CD4-positive, CD25-positive, alpha-beta regulatory T cell (primary cell): ENCODE measurements at regions not wholly inside any gene's neighbourhood (a gene's known extent, or its start where the extent isn't known, plus 50 kb on each side); places are given as distances from the start of the nearest gene placed in this dataset.

ENCODE experiments used
- ATAC-seq, 2 donors: fragments of 150-1000 bp; cut with Tn5 transposase; one replicate each; pipeline ENCODE4 v1.10.0; 2021; ENCODE audit warnings: low read depth in 2 of 2, moderate number of reproducible peaks in 2 of 2, moderate library complexity in 1 of 2
- DNase-seq, 3 donors: peaks; one replicate each; pipeline versions ENCODE4 v3.0.0 to v3.0.0-alpha.2; 2012 to 2022; ENCODE audit warnings: mixed read lengths in 1 of 3
- H3K27ac ChIP-seq: one replicate; pipeline ENCODE4 v1.7.0; 2013; ENCODE audit warnings: mild to moderate bottlenecking, low read length; ENCODE audit not compliant: insufficient read depth, poor library complexity, severe bottlenecking
- H3K27me3 ChIP-seq: one replicate; pipeline ENCODE4 v1.7.0; 2013; ENCODE audit warnings: low read length; ENCODE audit not compliant: control insufficient read depth, insufficient read depth
- H3K36me3 ChIP-seq: one replicate; pipeline ENCODE4 v1.7.0; 2013; ENCODE audit warnings: mild to moderate bottlenecking, low read length, moderate library complexity; ENCODE audit not compliant: control insufficient read depth, insufficient read depth
- H3K4me1 ChIP-seq: 2 replicates; pipeline ENCODE4 v1.7.0; 2013; ENCODE audit warnings: mild to moderate bottlenecking, low read length; ENCODE audit not compliant: insufficient read depth, control insufficient read depth, poor library complexity, severe bottlenecking
- H3K4me3 ChIP-seq: one replicate; pipeline ENCODE4 v1.7.0; 2013; ENCODE audit warnings: low read depth, mild to moderate bottlenecking, low read length, moderate library complexity
- H3K9me3 ChIP-seq, 2 experiments: 1 replicate in 1 of 2; 2 replicates in 1 of 2; pipeline ENCODE4 v1.7.0; 2013; ENCODE audit warnings: low read length in 2 of 2, mild to moderate bottlenecking in 1 of 2, moderate library complexity in 1 of 2; ENCODE audit not compliant: control insufficient read depth in 2 of 2
- H3K27ac Mint-ChIP-seq, 3 donors: one replicate each; pipeline ENCODE4 v1.8.0; 2020 to 2022; ENCODE audit warnings: mild to moderate bottlenecking in 3 of 3, mixed read lengths in 3 of 3, moderate library complexity in 2 of 3
- H3K27me3 Mint-ChIP-seq: one replicate; pipeline ENCODE4 v1.8.0; 2022; ENCODE audit warnings: mild to moderate bottlenecking, mixed read lengths
- H3K36me3 Mint-ChIP-seq: one replicate; pipeline ENCODE4 v1.8.0; 2020; ENCODE audit warnings: mixed read lengths
- H3K4me1 Mint-ChIP-seq, 4 donors: one replicate each; pipeline ENCODE4 v1.8.0; 2020 to 2022; ENCODE audit warnings: mixed read lengths in 4 of 4, mild to moderate bottlenecking in 1 of 4
- H3K4me3 Mint-ChIP-seq, 4 donors: one replicate each; pipeline ENCODE4 v1.8.0; 2020 to 2022; ENCODE audit warnings: mild to moderate bottlenecking in 4 of 4, mixed read lengths in 4 of 4, moderate library complexity in 3 of 4
- H3K9me3 Mint-ChIP-seq, 7 donors: one replicate each; pipeline ENCODE4 v1.8.0; 2020 to 2022; ENCODE audit warnings: mixed read lengths in 7 of 7, mild to moderate bottlenecking in 3 of 7, moderate library complexity in 2 of 7

- H3K27ac Mint-ChIP-seq = peak overlapping the region in 1 of 3 donors; percentile 1
- Histone ChIP-seq H3K27me3 (no peaks in the 10 kb centered on the region), H3K9me3 (no peaks in the 10 kb centered on the region), H3K4me1 (peaks cover 6% of the 10 kb centered on the region), H3K36me3 (peaks cover 7% of the 10 kb centered on the region), H3K27ac (no peak overlapping the region), H3K4me3 (no peak overlapping the region)
- no peaks in the 10 kb centered on the region for H3K9me3 Mint-ChIP-seq
- no peak for ATAC-seq
- H3K27me3 Mint-ChIP-seq = no peaks in the 10 kb centered on the region
- H3K36me3 Mint-ChIP-seq = peaks cover 15% of the 10 kb centered on the region
- H3K4me3 Mint-ChIP-seq = no peak overlapping the region
- peaks cover 0 to 5% (median 2%) of the 10 kb centered on the region in 4 donors for H3K4me1 Mint-ChIP-seq
- DNase-seq = no peak
These were observed 60.3 kb upstream of the NFE2L2 start for GRCh38 chr2:177324797-177325196.

- no peak overlapping the region for H3K27ac Mint-ChIP-seq
- ATAC-seq (no peak), DNase-seq (no peak)
- H3K27ac ChIP-seq = no peak overlapping the region
- H3K4me1 ChIP-seq = peaks cover 6% of the 10 kb centered on the region
- peaks cover 15% of the 10 kb centered on the region for H3K36me3 Mint-ChIP-seq
- no peak overlapping the region for H3K4me3 Mint-ChIP-seq
- H3K4me3 ChIP-seq = no peak overlapping the region
- H3K27me3 Mint-ChIP-seq = no peaks in the 10 kb centered on the region
- H3K27me3 ChIP-seq = no peaks in the 10 kb centered on the region
- H3K9me3 Mint-ChIP-seq = no peaks in the 10 kb centered on the region
- no peaks in the 10 kb centered on the region for H3K9me3 ChIP-seq
- peaks cover 7% of the 10 kb centered on the region for H3K36me3 ChIP-seq
- H3K4me1 Mint-ChIP-seq = peaks cover 0 to 5% (median 2%) of the 10 kb centered on the region in 4 donors
These were observed 61.0 kb upstream of the NFE2L2 start for GRCh38 chr2:177325554-177325953.

GRCh38 chr2:177326005-177326404, 61.5 kb upstream of the NFE2L2 start:
- Histone ChIP-seq H3K27ac (no peak overlapping the region), H3K27me3 (no peaks in the 10 kb centered on the region), H3K9me3 (no peaks in the 10 kb centered on the region), H3K4me3 (no peak overlapping the region), H3K4me1 (peaks cover 6% of the 10 kb centered on the region), H3K36me3 (peaks cover 7% of the 10 kb centered on the region)
- no peaks in the 10 kb centered on the region for H3K9me3 Mint-ChIP-seq
- ATAC-seq = no peak
- H3K27me3 Mint-ChIP-seq = no peaks in the 10 kb centered on the region
- DNase-seq = no peak
- H3K4me1 Mint-ChIP-seq = peaks cover 0 to 5% (median 2%) of the 10 kb centered on the region in 4 donors
- no peak overlapping the region for H3K27ac Mint-ChIP-seq
- H3K36me3 Mint-ChIP-seq = peaks cover 15% of the 10 kb centered on the region
- no peak overlapping the region for H3K4me3 Mint-ChIP-seq

- Histone ChIP-seq H3K27ac (no peak overlapping the region), H3K4me1 (peaks cover 6% of the 10 kb centered on the region), H3K4me3 (no peak overlapping the region), H3K9me3 (no peaks in the 10 kb centered on the region), H3K36me3 (peaks cover 7% of the 10 kb centered on the region), H3K27me3 (no peaks in the 10 kb centered on the region)
- Mint-ChIP-seq H3K9me3 (no peaks in the 10 kb centered on the region), H3K27me3 (no peaks in the 10 kb centered on the region), H3K4me1 (peaks cover 0 to 5% (median 2%) of the 10 kb centered on the region in 4 donors), H3K4me3 (no peak overlapping the region), H3K27ac (no peak overlapping the region), H3K36me3 (peaks cover 12% of the 10 kb centered on the region)
- no peak for DNase-seq
- no peak for ATAC-seq
These were observed 62.1 kb upstream of the NFE2L2 start for GRCh38 chr2:177326591-177326990.

GRCh38 chr2:177327009-177327408, 62.5 kb upstream of the NFE2L2 start:
- Histone ChIP-seq H3K27me3 (no peaks in the 10 kb centered on the region), H3K9me3 (no peaks in the 10 kb centered on the region), H3K36me3 (peaks cover 7% of the 10 kb centered on the region), H3K4me1 (peaks cover 9% of the 10 kb centered on the region), H3K4me3 (peak overlapping the region; percentile 9), H3K27ac (no peak overlapping the region)
- peak in 1 of 3 donors; percentile 25 for DNase-seq
- H3K4me1 Mint-ChIP-seq = peaks cover 3 to 8% (median 6%) of the 10 kb centered on the region in 4 donors
- H3K36me3 Mint-ChIP-seq = peaks cover 12% of the 10 kb centered on the region
- no peak overlapping the region for H3K4me3 Mint-ChIP-seq
- no peak overlapping the region for H3K27ac Mint-ChIP-seq
- H3K27me3 Mint-ChIP-seq = no peaks in the 10 kb centered on the region
- no peak for ATAC-seq
- H3K9me3 Mint-ChIP-seq = no peaks in the 10 kb centered on the region

- ATAC-seq (no peak), DNase-seq (no peak)
- Mint-ChIP-seq H3K27me3 (no peaks in the 10 kb centered on the region), H3K4me3 (no peak overlapping the region), H3K36me3 (peaks cover 10% of the 10 kb centered on the region), H3K9me3 (no peaks in the 10 kb centered on the region), H3K4me1 (peaks cover 8 to 14% (median 10%) of the 10 kb centered on the region in 4 donors), H3K27ac (no peak overlapping the region)
- Histone ChIP-seq H3K27me3 (no peaks in the 10 kb centered on the region), H3K27ac (no peak overlapping the region), H3K4me3 (no peak overlapping the region), H3K4me1 (peaks cover 13% of the 10 kb centered on the region), H3K36me3 (peaks cover under 1% of the 10 kb centered on the region), H3K9me3 (no peaks in the 10 kb centered on the region)
These were observed 63.5 kb upstream of the NFE2L2 start for GRCh38 chr2:177328056-177328455.

- H3K36me3 Mint-ChIP-seq = no peaks in the 10 kb centered on the region
- H3K4me1 ChIP-seq = peaks cover 13% of the 10 kb centered on the region
- peak overlapping the region in 1 of 4 donors; percentile 6 for H3K4me3 Mint-ChIP-seq
- no peaks in the 10 kb centered on the region for H3K36me3 ChIP-seq
- H3K4me3 ChIP-seq = no peak overlapping the region
- no peaks in the 10 kb centered on the region for H3K9me3 Mint-ChIP-seq
- H3K4me1 Mint-ChIP-seq = peaks cover 8 to 14% (median 10%) of the 10 kb centered on the region in 4 donors
- DNase-seq (peak in 1 of 3 donors; percentile 32), ATAC-seq (no peak)
- no peaks in the 10 kb centered on the region for H3K27me3 ChIP-seq
- H3K27me3 Mint-ChIP-seq = no peaks in the 10 kb centered on the region
- H3K27ac Mint-ChIP-seq = no peak overlapping the region
- H3K9me3 ChIP-seq = no peaks in the 10 kb centered on the region
- H3K27ac ChIP-seq = no peak overlapping the region
These were observed 63.5 kb upstream of the AGPS start for GRCh38 chr2:177329064-177329463.

- Histone ChIP-seq H3K27me3 (no peaks in the 10 kb centered on the region), H3K4me1 (peaks cover 13% of the 10 kb centered on the region), H3K4me3 (no peak overlapping the region), H3K36me3 (no peaks in the 10 kb centered on the region), H3K27ac (no peak overlapping the region), H3K9me3 (no peaks in the 10 kb centered on the region)
- Mint-ChIP-seq H3K9me3 (no peaks in the 10 kb centered on the region), H3K4me3 (no peak overlapping the region), H3K4me1 (peaks cover 8 to 15% (median 14%) of the 10 kb centered on the region in 4 donors), H3K27ac (peak overlapping the region in 1 of 3 donors; percentile 71), H3K27me3 (no peaks in the 10 kb centered on the region), H3K36me3 (no peaks in the 10 kb centered on the region)
- ATAC-seq (no peak), DNase-seq (no peak)
These were observed 61.0 kb upstream of the AGPS start for GRCh38 chr2:177331466-177331997.
